ENCODE measurements at regions not wholly inside any gene's neighbourhood (a gene's known extent, or its start where the extent isn't known, plus 50 kb on each side); places are given as distances from the start of the nearest gene placed in this dataset.

GRCh38 chr7:15922002-15922401 lies 235.5 kb upstream of the MEOX2 start:
- Histone ChIP-seq H3K9me3 (ENCODE audit: control insufficient read depth, insufficient read depth, low read length) (no peaks in the 10 kb centered on the region), H3K36me3 (ENCODE audit: control insufficient read depth, low read length) (no peaks in the 10 kb centered on the region), H3K4me1 (ENCODE audit: control insufficient read depth, low read length) (no peaks in the 10 kb centered on the region), H4K20me1 (ENCODE audit: control insufficient read depth, insufficient read depth, low read depth, low read length) (no peaks in the 10 kb centered on the region), H3K9me2 (replicated peaks; ENCODE audit: control insufficient read depth, low read length) (no peaks in the 10 kb centered on the region), H3K27ac (ENCODE audit: low read depth, low read length) (no peak overlapping the region), H3K4me3 (ENCODE audit: low read length) (no peak overlapping the region), H3F3A (ENCODE audit: control insufficient read depth, insufficient read depth) (no peaks in the 10 kb centered on the region), H3K27me3 (ENCODE audit: control insufficient read depth, low read length) (no peaks in the 10 kb centered on the region), H3K4me2 (ENCODE audit: low read length) (no peak overlapping the region), H3K79me2 (ENCODE audit: control insufficient read depth, low read length) (no peaks in the 10 kb centered on the region)
- TF ChIP-seq EZH2phosphoT487 (IDR thresholded peaks at IDR 0.05; ENCODE audit: borderline replicate concordance, low read length) (no peak), CTCF (IDR thresholded peaks at IDR 0.05; ENCODE audit: low read depth, low read length, poor library complexity, severe bottlenecking) (no peak)

GRCh38 chr7:15921576-15921975 lies 235.1 kb upstream of the MEOX2 start:
- Histone ChIP-seq H3K27ac (ENCODE audit: low read depth, low read length) (no peak overlapping the region), H3F3A (ENCODE audit: control insufficient read depth, insufficient read depth) (no peaks in the 10 kb centered on the region), H3K4me1 (ENCODE audit: control insufficient read depth, low read length) (no peaks in the 10 kb centered on the region), H4K20me1 (ENCODE audit: control insufficient read depth, insufficient read depth, low read depth, low read length) (no peaks in the 10 kb centered on the region), H3K9me3 (ENCODE audit: control insufficient read depth, insufficient read depth, low read length) (no peaks in the 10 kb centered on the region), H3K27me3 (ENCODE audit: control insufficient read depth, low read length) (no peaks in the 10 kb centered on the region), H3K9me2 (replicated peaks; ENCODE audit: control insufficient read depth, low read length) (no peaks in the 10 kb centered on the region), H3K4me3 (ENCODE audit: low read length) (no peak overlapping the region), H3K79me2 (ENCODE audit: control insufficient read depth, low read length) (no peaks in the 10 kb centered on the region), H3K4me2 (ENCODE audit: low read length) (no peak overlapping the region), H3K36me3 (ENCODE audit: control insufficient read depth, low read length) (no peaks in the 10 kb centered on the region)
- TF ChIP-seq EZH2phosphoT487 (IDR thresholded peaks at IDR 0.05; ENCODE audit: borderline replicate concordance, low read length): no peak
- TF ChIP-seq CTCF (IDR thresholded peaks at IDR 0.05; ENCODE audit: low read depth, low read length, poor library complexity, severe bottlenecking): no peak

GRCh38 chr7:15920953-15921352 lies 234.5 kb upstream of the MEOX2 start:
- Histone ChIP-seq H4K20me1 (ENCODE audit: control insufficient read depth, insufficient read depth, low read depth, low read length) (no peaks in the 10 kb centered on the region), H3K79me2 (ENCODE audit: control insufficient read depth, low read length) (no peaks in the 10 kb centered on the region), H3F3A (ENCODE audit: control insufficient read depth, insufficient read depth) (no peaks in the 10 kb centered on the region), H3K27me3 (ENCODE audit: control insufficient read depth, low read length) (no peaks in the 10 kb centered on the region), H3K9me3 (ENCODE audit: control insufficient read depth, insufficient read depth, low read length) (no peaks in the 10 kb centered on the region), H3K36me3 (ENCODE audit: control insufficient read depth, low read length) (no peaks in the 10 kb centered on the region), H3K4me2 (ENCODE audit: low read length) (no peak overlapping the region), H3K4me1 (ENCODE audit: control insufficient read depth, low read length) (no peaks in the 10 kb centered on the region), H3K27ac (ENCODE audit: low read depth, low read length) (no peak overlapping the region), H3K4me3 (ENCODE audit: low read length) (no peak overlapping the region), H3K9me2 (replicated peaks; ENCODE audit: control insufficient read depth, low read length) (no peaks in the 10 kb centered on the region)
- TF ChIP-seq EZH2phosphoT487 (IDR thresholded peaks at IDR 0.05; ENCODE audit: borderline replicate concordance, low read length): no peak

GRCh38 chr7:15916681-15917380 lies 230.3 kb upstream of the MEOX2 start:
- H4K20me1 ChIP-seq (ENCODE audit: control insufficient read depth, insufficient read depth, low read depth, low read length): no peaks in the 10 kb centered on the region
- TF ChIP-seq CTCF (IDR thresholded peaks at IDR 0.05; ENCODE audit: low read depth, low read length, poor library complexity, severe bottlenecking) (no peak), EZH2phosphoT487 (IDR thresholded peaks at IDR 0.05; ENCODE audit: borderline replicate concordance, low read length) (no peak)
- H3K36me3 ChIP-seq (ENCODE audit: control insufficient read depth, low read length): no peaks in the 10 kb centered on the region
- H3K27ac ChIP-seq (ENCODE audit: low read depth, low read length): no peak overlapping the region
- H3K79me2 ChIP-seq (ENCODE audit: control insufficient read depth, low read length): no peaks in the 10 kb centered on the region
- no peak overlapping the region for H3K4me3 ChIP-seq (ENCODE audit: low read length)
- H3K9me3 ChIP-seq (ENCODE audit: control insufficient read depth, insufficient read depth, low read length): no peaks in the 10 kb centered on the region
- H3K4me2 ChIP-seq (ENCODE audit: low read length): no peak overlapping the region
- H3K9me2 ChIP-seq (replicated peaks; ENCODE audit: control insufficient read depth, low read length): no peaks in the 10 kb centered on the region
- H3F3A ChIP-seq (ENCODE audit: control insufficient read depth, insufficient read depth): no peaks in the 10 kb centered on the region
- H3K27me3 ChIP-seq (ENCODE audit: control insufficient read depth, low read length): no peaks in the 10 kb centered on the region
- no peaks in the 10 kb centered on the region for H3K4me1 ChIP-seq (ENCODE audit: control insufficient read depth, low read length)

Measured in DOHH2 (cell line).